HL-60 (cell line): ENCODE measurements at regions not wholly inside any gene's neighbourhood (a gene's known extent, or its start where the extent isn't known, plus 50 kb on each side); places are given as distances from the start of the nearest gene placed in this dataset.
A peak's percentile ranks its signal among the peaks of the same experiment; 100 is the strongest.

ENCODE experiments used
- DNase-seq, 2 experiments: peaks; one replicate each; pipeline ENCODE4 v3.0.0-alpha.2; 2010 to 2020; ENCODE audit warnings: low read depth in 1 of 2, low spot score in 1 of 2
- H3K27ac ChIP-seq: fragments of 250-450 bp; sonication (Bioruptor Pico); replicated peaks from 2 replicates; pipeline ENCODE4 v1.5.1; 2020; ENCODE audit warnings: mild to moderate bottlenecking, moderate library complexity
- H3K27me3 ChIP-seq: fragments of 250-450 bp; sonication (Bioruptor Pico); 2 replicates; pipeline ENCODE4 v1.5.1; 2021; ENCODE audit warnings: mild to moderate bottlenecking, moderate library complexity; ENCODE audit not compliant: insufficient read depth, poor library complexity, severe bottlenecking
- H3K4me3 ChIP-seq: replicated peaks from 2 replicates; pipeline ENCODE4 v1.5.1; 2011; ENCODE audit warnings: mild to moderate bottlenecking, control low read depth, low read length; ENCODE audit not compliant: insufficient read depth
- GABPA ChIP-seq: IDR thresholded peaks from 2 replicates; pipeline ENCODE4 v1.6.1; 2012; ENCODE audit warnings: low read depth
- POLR2AphosphoS5 ChIP-seq: IDR thresholded peaks from 2 replicates; pipeline ENCODE4 v1.6.1; 2012; ENCODE audit warnings: low read depth
- SPI1 ChIP-seq: IDR thresholded peaks from 2 replicates; pipeline ENCODE4 v1.6.1; 2012; ENCODE audit warnings: low read depth, mild to moderate bottlenecking, borderline replicate concordance
- TF ChIP-seq, protein P1 (sequence below): IDR thresholded peaks from 2 replicates; pipeline ENCODE4 v1.6.1; 2012; ENCODE audit warnings: low read depth; ENCODE audit not compliant: insufficient replicate concordance
- TF ChIP-seq, protein P2 (sequence below): IDR thresholded peaks from one replicate; pipeline ENCODE4 v1.5.1; 2011; ENCODE audit warnings: low read length, control low read depth, inconsistent platforms; ENCODE audit not compliant: insufficient read depth

DNA sequence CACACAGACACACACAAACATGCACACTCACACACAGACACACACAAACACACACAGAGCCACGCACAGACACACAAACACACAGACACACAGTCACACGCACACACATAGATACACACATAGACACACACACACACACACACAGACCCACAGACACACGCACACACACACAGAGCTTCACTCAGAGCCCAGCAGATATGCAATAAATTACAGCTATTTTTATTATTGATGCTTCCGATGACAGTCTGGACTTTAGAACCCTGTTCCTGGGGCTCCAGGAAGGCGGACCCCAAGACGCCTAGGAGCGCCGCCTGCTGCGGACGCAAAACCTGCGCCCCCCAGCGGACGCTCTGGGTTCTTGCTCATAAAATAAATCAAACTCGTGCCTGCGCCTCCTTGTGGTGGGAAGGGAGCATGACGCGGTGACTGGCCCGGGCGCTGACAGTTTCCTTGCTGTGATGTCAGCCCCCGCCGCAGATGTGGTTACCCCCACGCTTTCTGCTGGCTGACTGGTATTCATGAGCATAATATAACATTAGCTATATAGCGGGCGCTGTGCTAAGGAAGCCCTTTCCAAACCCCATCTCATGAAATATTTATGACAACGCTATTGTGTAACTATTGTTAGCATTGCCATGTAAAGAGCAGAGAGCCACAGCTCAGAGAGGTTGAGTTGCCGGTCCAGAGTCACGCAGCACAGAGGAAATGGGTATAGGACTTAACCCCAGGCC, 64.4 kb upstream of the TM9SF2 start:
- Histone ChIP-seq H3K27ac (no peak overlapping the region), H3K4me3 (no peak overlapping the region), H3K27me3 (no peaks in the 10 kb centered on the region)
- TF ChIP-seq, protein P1, sequence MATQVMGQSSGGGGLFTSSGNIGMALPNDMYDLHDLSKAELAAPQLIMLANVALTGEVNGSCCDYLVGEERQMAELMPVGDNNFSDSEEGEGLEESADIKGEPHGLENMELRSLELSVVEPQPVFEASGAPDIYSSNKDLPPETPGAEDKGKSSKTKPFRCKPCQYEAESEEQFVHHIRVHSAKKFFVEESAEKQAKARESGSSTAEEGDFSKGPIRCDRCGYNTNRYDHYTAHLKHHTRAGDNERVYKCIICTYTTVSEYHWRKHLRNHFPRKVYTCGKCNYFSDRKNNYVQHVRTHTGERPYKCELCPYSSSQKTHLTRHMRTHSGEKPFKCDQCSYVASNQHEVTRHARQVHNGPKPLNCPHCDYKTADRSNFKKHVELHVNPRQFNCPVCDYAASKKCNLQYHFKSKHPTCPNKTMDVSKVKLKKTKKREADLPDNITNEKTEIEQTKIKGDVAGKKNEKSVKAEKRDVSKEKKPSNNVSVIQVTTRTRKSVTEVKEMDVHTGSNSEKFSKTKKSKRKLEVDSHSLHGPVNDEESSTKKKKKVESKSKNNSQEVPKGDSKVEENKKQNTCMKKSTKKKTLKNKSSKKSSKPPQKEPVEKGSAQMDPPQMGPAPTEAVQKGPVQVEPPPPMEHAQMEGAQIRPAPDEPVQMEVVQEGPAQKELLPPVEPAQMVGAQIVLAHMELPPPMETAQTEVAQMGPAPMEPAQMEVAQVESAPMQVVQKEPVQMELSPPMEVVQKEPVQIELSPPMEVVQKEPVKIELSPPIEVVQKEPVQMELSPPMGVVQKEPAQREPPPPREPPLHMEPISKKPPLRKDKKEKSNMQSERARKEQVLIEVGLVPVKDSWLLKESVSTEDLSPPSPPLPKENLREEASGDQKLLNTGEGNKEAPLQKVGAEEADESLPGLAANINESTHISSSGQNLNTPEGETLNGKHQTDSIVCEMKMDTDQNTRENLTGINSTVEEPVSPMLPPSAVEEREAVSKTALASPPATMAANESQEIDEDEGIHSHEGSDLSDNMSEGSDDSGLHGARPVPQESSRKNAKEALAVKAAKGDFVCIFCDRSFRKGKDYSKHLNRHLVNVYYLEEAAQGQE, result no peak
- peak; percentile 31; the same call in 1 of the 2 replicates for TF ChIP-seq GABPA
- TF ChIP-seq, protein P2, sequence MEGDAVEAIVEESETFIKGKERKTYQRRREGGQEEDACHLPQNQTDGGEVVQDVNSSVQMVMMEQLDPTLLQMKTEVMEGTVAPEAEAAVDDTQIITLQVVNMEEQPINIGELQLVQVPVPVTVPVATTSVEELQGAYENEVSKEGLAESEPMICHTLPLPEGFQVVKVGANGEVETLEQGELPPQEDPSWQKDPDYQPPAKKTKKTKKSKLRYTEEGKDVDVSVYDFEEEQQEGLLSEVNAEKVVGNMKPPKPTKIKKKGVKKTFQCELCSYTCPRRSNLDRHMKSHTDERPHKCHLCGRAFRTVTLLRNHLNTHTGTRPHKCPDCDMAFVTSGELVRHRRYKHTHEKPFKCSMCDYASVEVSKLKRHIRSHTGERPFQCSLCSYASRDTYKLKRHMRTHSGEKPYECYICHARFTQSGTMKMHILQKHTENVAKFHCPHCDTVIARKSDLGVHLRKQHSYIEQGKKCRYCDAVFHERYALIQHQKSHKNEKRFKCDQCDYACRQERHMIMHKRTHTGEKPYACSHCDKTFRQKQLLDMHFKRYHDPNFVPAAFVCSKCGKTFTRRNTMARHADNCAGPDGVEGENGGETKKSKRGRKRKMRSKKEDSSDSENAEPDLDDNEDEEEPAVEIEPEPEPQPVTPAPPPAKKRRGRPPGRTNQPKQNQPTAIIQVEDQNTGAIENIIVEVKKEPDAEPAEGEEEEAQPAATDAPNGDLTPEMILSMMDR, result peak; percentile 94
- no peak for TF ChIP-seq SPI1
- peak; percentile 55; the same call in 1 of the 2 replicates for TF ChIP-seq POLR2AphosphoS5
- peak; percentile 81 to 96 for DNase-seq

DNA sequence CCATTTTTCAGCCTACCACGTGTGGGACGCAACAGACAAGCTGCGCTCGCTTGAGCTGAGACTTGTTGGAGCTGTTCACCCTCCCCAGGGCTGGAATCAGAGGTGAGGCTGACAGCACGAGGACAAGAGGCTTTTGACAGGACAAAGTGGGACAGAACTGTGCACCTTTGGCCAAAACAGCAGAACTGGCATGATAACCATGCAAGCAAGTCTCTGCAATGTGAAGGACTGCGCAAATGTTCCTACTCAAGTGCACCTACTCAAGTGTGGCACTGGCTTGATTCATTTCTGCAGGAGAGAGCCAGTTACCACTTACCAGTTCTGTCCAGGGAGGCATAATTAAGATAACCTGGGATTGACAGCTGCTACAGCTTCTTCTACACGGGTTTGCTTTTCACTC, 62.2 kb upstream of the TM9SF2 start:
- Histone ChIP-seq H3K27me3 (no peaks in the 10 kb centered on the region), H3K4me3 (no peak overlapping the region), H3K27ac (no peak overlapping the region)
- no peak for DNase-seq
- no peak for TF ChIP-seq POLR2AphosphoS5
- TF ChIP-seq, protein P2, result no peak
- no peak for TF ChIP-seq GABPA
- TF ChIP-seq, protein P1, result no peak

DNA sequence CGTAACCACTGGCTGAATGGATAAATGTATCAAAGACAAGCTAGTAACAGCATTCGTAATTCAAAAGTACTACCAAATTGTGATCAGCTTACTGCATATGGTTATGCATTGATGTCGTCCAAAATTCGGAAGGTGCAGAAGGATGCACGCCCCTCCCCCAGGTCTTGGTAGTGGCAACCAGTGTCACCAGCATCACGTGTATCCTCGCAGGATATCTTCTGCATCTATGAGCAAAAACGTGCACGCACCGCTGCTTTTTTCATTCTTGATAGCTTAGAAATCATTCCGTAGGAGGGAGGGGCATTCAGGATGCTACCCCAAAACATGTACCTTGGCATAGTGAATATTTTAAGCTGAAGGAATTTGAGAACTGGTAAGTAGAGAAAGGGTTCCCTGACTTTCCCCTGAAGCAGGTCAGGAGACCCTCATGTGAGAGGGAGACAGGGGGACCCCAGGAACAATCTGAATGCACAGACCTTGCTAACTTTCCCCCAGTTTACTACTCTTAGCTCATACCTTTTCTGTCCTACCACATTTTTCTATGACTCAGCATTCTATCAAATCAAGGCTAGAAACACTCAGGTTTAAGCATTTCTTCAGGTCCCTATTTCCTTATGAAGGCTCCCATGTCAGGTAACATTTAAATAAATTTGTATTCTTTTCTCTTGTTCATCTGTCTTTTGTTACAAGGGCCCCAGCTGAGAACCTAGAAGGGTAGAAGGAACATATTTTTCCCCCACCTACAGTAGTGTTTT, 61.2 kb upstream of the TM9SF2 start:
- TF ChIP-seq, protein P1, result no peak
- no peak for TF ChIP-seq GABPA
- TF ChIP-seq SPI1, result no peak
- TF ChIP-seq POLR2AphosphoS5, result no peak
- Histone ChIP-seq H3K27me3 (no peaks in the 10 kb centered on the region), H3K4me3 (no peak overlapping the region), H3K27ac (no peak overlapping the region)
- DNase-seq, result no peak
